Neural cell (in vitro differentiated cells): ENCODE measurements at regions not wholly inside any gene's neighbourhood (a gene's known extent, or its start where the extent isn't known, plus 50 kb on each side); places are given as distances from the start of the nearest gene placed in this dataset.

Source experiments
- H2AFZ ChIP-seq: fragments of 200-600, 300-800 bp; sonication (generic), shearing (Covaris generic); 2 replicates; pipeline ENCODE4 v1.6.0; 2014; ENCODE audit warnings: low read depth, mild to moderate bottlenecking, antibody characterized with exemption, low read length, moderate library complexity
- H3F3A ChIP-seq: fragments of 200-600 bp; shearing (Covaris generic); 2 replicates; pipeline ENCODE4 v1.6.1; 2016; ENCODE audit warnings: mild to moderate bottlenecking, moderate library complexity, mixed read lengths, antibody characterized with exemption, low read length; ENCODE audit not compliant: insufficient read depth, poor library complexity, severe bottlenecking
- H3K27ac ChIP-seq: fragments of 200-600, 300-800 bp; sonication (generic), shearing (Covaris generic); 2 replicates; pipeline ENCODE4 v1.5.1; 2014; ENCODE audit warnings: mild to moderate bottlenecking, low read length, moderate library complexity
- H3K27me3 ChIP-seq: fragments of 300-800, 200-600 bp; sonication (generic), shearing (Covaris generic); 2 replicates; pipeline ENCODE4 v1.6.0; 2014; ENCODE audit warnings: mild to moderate bottlenecking, low read depth, low read length, moderate library complexity; ENCODE audit not compliant: insufficient read depth
- H3K36me3 ChIP-seq: fragments of 300-800, 200-600 bp; sonication (generic), shearing (Covaris generic); 2 replicates; pipeline ENCODE4 v1.5.1; 2014; ENCODE audit warnings: mild to moderate bottlenecking, antibody characterized with exemption, low read length, moderate library complexity; ENCODE audit not compliant: insufficient read depth
- H3K4me2 ChIP-seq: fragments of 300-800, 200-600 bp; sonication (generic), shearing (Covaris generic); 2 replicates; pipeline ENCODE4 v1.6.0; 2014; ENCODE audit warnings: mild to moderate bottlenecking, low read length
- H3K4me3 ChIP-seq: fragments of 300-800, 200-600 bp; sonication (generic), shearing (Covaris generic); 2 replicates; pipeline ENCODE4 v1.5.1; 2014; ENCODE audit warnings: mild to moderate bottlenecking, low read length, moderate library complexity
- H3K79me2 ChIP-seq: fragments of 200-600 bp; shearing (Covaris generic); replicated peaks from 2 replicates; pipeline ENCODE4 v1.6.0; 2014; ENCODE audit warnings: mild to moderate bottlenecking, low read length, moderate library complexity; ENCODE audit not compliant: insufficient read depth
- H3K9ac ChIP-seq: fragments of 300-800, 200-600 bp; sonication (generic), shearing (Covaris generic); 2 replicates; pipeline ENCODE4 v1.6.1; 2016; ENCODE audit warnings: mild to moderate bottlenecking, low read length, mixed read lengths
- H3K9me2 ChIP-seq: fragments of 200-600 bp; shearing (Covaris generic); 2 replicates; pipeline ENCODE4 v1.6.1; 2016; ENCODE audit warnings: mild to moderate bottlenecking, low read length, mixed read lengths; ENCODE audit not compliant: insufficient read depth
- H3K9me3 ChIP-seq: fragments of 200-600, 300-800 bp; sonication (generic), shearing (Covaris generic); 2 replicates; pipeline ENCODE4 v1.6.1; 2016; ENCODE audit warnings: mild to moderate bottlenecking, mixed run types, low read length, moderate library complexity, mixed read lengths
- H4K20me1 ChIP-seq: fragments of 200-600 bp; shearing (Covaris generic); 2 replicates; pipeline ENCODE4 v1.6.1; 2016; ENCODE audit warnings: mild to moderate bottlenecking, mixed run types; ENCODE audit not compliant: insufficient read depth
- CTCF ChIP-seq: fragments of 450-650 bp; IDR thresholded peaks from 2 replicates; pipeline ENCODE4 v1.5.1; 2014; ENCODE audit warnings: antibody characterized with exemption, mild to moderate bottlenecking, moderate library complexity; ENCODE audit not compliant: poor library complexity, severe bottlenecking
- EP300 ChIP-seq: fragments of 450-650 bp; conservative IDR thresholded peaks from 2 replicates; pipeline ENCODE4 v1.6.1; 2014; ENCODE audit warnings: antibody characterized with exemption, mild to moderate bottlenecking, moderate library complexity; ENCODE audit not compliant: poor library complexity, severe bottlenecking
- EZH2 ChIP-seq: fragments of 200-600, 300-800 bp; shearing (Covaris generic), sonication (generic); IDR thresholded peaks from 2 replicates; pipeline ENCODE4 v1.6.1; 2014; ENCODE audit warnings: antibody characterized with exemption, low read length, borderline replicate concordance, mild to moderate bottlenecking; ENCODE audit not compliant: insufficient read depth, poor library complexity, severe bottlenecking
- MXI1 ChIP-seq: fragments of 450-650 bp; conservative IDR thresholded peaks from 2 replicates; pipeline ENCODE4 v1.6.1; 2014; ENCODE audit warnings: antibody characterized with exemption, mild to moderate bottlenecking; ENCODE audit not compliant: poor library complexity, severe bottlenecking
- POLR2AphosphoS5 ChIP-seq: IDR thresholded peaks from 2 replicates; pipeline ENCODE4 v1.6.1; 2012
- RAD21 ChIP-seq: fragments of 450-650 bp; conservative IDR thresholded peaks from 2 replicates; pipeline ENCODE4 v1.6.1; 2014; ENCODE audit warnings: antibody characterized with exemption, mild to moderate bottlenecking, moderate library complexity
- REST ChIP-seq: IDR thresholded peaks from 2 replicates; pipeline ENCODE4 v1.6.1; 2012; ENCODE audit warnings: borderline replicate concordance
- SMC3 ChIP-seq: fragments of 450-650 bp; conservative IDR thresholded peaks from 2 replicates; pipeline ENCODE4 v1.6.1; 2014; ENCODE audit warnings: antibody characterized with exemption, mild to moderate bottlenecking, moderate library complexity; ENCODE audit not compliant: poor library complexity
- TAF1 ChIP-seq: IDR thresholded peaks from 2 replicates; pipeline ENCODE4 v1.6.1; 2012; ENCODE audit warnings: low read depth

- H3K79me2 ChIP-seq = no peaks in the 10 kb centered on the region
- H2AFZ ChIP-seq = no peak overlapping the region
- no peak for TF ChIP-seq RAD21
- TF ChIP-seq SMC3 = no peak
- no peak for TF ChIP-seq CTCF
- TF ChIP-seq POLR2AphosphoS5 = no peak
- TF ChIP-seq MXI1 = no peak
- no peak for TF ChIP-seq EZH2
- no peak for TF ChIP-seq TAF1
- TF ChIP-seq EP300 = no peak
- no peak for TF ChIP-seq REST
- no peaks in the 10 kb centered on the region for H4K20me1 ChIP-seq
- H3K36me3 ChIP-seq = no peaks in the 10 kb centered on the region
- H3K9me3 ChIP-seq = no peaks in the 10 kb centered on the region
- no peaks in the 10 kb centered on the region for H3K9me2 ChIP-seq
- H3K27me3 ChIP-seq = no peaks in the 10 kb centered on the region
- no peak overlapping the region for H3K27ac ChIP-seq
- no peak overlapping the region for H3K4me2 ChIP-seq
- no peak overlapping the region for H3K9ac ChIP-seq
- no peak overlapping the region for H3K4me3 ChIP-seq
- no peaks in the 10 kb centered on the region for H3F3A ChIP-seq
Observed at GRCh38 chr10:46231087-46231486, 55.7 kb upstream of the ANTXRL start.

GRCh38 chr10:46232084-46232483 is 54.7 kb upstream of the ANTXRL start:
- H3K27me3 ChIP-seq = no peaks in the 10 kb centered on the region
- TF ChIP-seq RAD21 = no peak
- no peak for TF ChIP-seq EZH2
- no peak for TF ChIP-seq MXI1
- no peak for TF ChIP-seq POLR2AphosphoS5
- TF ChIP-seq TAF1 = no peak
- no peak for TF ChIP-seq REST
- H3K27ac ChIP-seq = no peak overlapping the region
- H3K36me3 ChIP-seq = no peaks in the 10 kb centered on the region
- H4K20me1 ChIP-seq = no peaks in the 10 kb centered on the region
- no peaks in the 10 kb centered on the region for H3K9me3 ChIP-seq
- no peak overlapping the region for H2AFZ ChIP-seq
- no peak overlapping the region for H3K4me3 ChIP-seq
- H3K79me2 ChIP-seq = no peaks in the 10 kb centered on the region
- no peaks in the 10 kb centered on the region for H3F3A ChIP-seq
- no peaks in the 10 kb centered on the region for H3K9me2 ChIP-seq
- no peak overlapping the region for H3K4me2 ChIP-seq
- H3K9ac ChIP-seq = no peak overlapping the region
